LNCAP (cell line): ENCODE measurements at regions not wholly inside any gene's neighbourhood (a gene's known extent, or its start where the extent isn't known, plus 50 kb on each side); places are given as distances from the start of the nearest gene placed in this dataset.

ENCODE experiments used
- TF ChIP-seq, protein P1 (sequence below): fragments of 450-650 bp; IDR thresholded peaks from 2 replicates; pipeline ENCODE4 v1.5.1; 2017; ENCODE audit warnings: mild to moderate bottlenecking

DNA sequence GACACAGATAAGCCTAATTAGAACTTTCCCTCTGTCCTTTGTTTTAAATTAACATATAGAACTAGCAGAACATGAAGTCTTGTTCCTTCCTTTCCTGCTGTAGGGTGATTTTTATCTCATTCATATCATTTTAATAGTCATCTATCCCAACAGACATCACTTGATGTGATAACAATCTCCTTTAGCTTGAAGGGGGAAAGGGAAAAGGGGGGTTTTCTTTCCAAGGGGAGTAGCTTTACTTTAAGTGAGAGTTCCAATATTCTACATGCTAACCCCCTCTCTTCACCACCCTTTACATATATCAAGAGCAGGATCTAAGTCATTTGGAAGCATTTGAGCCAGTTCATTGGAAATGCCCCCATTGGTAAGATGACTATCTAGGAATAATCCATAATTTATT lies 241.9 kb downstream of the HHIPL2 start:
- TF ChIP-seq, protein P1, sequence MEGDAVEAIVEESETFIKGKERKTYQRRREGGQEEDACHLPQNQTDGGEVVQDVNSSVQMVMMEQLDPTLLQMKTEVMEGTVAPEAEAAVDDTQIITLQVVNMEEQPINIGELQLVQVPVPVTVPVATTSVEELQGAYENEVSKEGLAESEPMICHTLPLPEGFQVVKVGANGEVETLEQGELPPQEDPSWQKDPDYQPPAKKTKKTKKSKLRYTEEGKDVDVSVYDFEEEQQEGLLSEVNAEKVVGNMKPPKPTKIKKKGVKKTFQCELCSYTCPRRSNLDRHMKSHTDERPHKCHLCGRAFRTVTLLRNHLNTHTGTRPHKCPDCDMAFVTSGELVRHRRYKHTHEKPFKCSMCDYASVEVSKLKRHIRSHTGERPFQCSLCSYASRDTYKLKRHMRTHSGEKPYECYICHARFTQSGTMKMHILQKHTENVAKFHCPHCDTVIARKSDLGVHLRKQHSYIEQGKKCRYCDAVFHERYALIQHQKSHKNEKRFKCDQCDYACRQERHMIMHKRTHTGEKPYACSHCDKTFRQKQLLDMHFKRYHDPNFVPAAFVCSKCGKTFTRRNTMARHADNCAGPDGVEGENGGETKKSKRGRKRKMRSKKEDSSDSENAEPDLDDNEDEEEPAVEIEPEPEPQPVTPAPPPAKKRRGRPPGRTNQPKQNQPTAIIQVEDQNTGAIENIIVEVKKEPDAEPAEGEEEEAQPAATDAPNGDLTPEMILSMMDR = no peak

DNA sequence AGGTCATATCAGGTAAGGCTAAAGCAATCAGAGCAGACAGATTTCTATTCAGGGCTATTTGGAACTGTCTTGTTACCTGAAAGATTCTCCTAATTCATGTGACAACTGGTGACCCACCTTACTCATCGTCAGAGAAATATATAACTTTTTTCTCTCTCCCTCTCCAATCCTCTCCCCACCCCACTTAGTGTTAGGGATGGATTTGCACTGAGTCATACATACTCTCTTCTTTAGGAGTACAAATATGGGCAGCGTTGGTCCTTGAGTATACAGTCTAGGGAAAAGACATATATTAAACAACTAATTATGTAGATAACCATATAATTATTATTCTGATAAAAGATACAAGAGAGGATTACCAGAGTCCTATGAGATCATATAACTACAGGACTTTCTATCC lies 246.3 kb downstream of the HHIPL2 start:
- TF ChIP-seq, protein P1 = no peak

DNA sequence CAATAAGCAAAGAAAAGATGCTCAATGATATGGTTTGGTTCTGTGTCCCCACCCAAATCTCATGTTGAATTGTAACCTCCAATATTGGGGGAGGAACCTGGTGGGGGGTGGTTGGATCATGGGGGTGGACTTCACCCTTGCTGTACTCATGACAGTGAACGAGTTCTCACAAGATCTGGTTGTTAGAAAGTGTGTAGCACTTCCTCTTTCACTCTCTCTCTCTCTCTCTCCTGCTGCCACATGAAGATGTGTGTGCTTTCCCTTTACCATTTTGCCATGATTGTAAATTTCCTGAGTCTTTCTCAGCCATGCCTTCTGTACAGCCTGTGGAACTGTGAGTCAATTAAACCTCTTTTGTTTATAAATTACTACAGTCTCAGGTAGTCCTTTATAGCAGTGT lies 248.4 kb downstream of the HHIPL2 start:
- TF ChIP-seq, protein P1 = no peak

DNA sequence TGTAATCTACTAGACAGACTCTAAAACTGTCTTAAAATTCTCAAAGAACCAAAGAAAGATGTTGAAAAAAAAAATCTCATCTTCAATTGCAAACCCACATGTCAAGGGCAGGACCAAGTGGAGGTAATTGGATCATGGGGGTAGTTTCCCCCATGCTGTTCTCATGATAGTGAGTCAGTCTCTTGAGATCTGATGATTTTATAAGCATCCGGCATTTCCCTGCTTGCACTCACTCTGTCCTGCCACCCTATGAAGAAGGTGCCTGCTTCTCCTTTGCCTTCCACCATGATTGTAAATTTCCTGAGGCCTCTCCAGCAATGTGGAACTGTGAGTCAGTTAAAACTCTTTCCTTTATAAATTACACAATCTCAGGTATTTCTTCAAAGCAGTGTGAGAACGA lies 257.0 kb downstream of the HHIPL2 start:
- TF ChIP-seq, protein P1 = no peak

DNA sequence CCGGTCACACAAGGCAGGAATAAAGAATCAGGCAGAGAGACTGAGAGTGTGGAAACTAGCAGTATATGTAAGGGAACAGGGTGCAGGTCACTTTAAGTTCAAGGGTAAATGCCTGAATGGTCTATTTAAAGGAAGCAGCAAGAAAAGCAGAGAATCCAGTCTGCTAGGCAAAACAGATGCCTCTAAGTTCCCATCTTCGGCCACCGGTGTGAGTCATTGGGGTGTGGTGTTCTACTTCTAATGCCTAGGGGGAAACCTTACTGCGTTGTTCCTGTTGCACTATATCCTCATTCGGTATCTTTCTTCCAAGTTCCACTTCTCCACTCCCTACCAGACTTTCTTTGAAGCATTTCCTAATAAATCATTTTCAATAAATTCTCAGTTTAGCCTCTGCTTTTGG lies 259.9 kb downstream of the HHIPL2 start:
- TF ChIP-seq, protein P1 = no peak

DNA sequence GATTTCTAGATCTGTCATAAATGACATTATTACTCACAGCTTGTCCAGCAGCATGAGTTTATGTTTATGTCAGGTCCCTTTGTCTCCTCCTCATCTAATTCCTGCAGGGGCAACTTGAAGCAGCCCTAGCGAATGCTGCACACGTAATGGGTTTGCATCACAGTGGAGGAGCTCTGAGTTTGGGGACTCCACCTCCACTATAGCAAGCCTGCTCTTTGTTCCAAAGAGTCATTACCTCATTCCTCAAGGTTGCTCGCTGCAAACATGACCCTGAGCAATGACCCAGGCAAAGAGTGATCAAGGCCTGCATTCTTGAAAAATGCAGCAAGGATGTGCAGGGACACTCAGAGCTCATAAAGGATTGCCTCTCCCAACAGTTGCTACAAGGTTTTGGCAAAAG lies 261.9 kb downstream of the HHIPL2 start:
- TF ChIP-seq, protein P1 = no peak

DNA sequence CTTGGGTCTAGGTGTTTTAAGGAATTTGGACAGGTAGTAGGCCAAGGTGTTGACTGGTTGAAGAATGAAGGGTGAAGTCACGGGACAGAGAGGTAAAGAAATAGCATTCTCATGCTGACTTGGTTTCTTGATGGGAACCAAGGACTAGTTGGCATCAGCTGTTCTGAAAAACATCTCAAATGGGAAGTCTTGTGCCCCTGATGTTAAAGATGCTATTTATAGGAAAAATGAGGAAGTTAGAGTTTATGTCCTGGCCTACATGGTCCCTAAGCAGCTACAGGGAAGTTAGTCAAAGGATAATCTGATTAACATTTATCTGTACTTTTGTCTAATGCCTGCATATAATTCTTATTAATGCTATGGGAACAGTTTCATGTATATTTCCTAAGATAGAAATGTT lies 262.4 kb downstream of the HHIPL2 start:
- TF ChIP-seq, protein P1 = no peak

DNA sequence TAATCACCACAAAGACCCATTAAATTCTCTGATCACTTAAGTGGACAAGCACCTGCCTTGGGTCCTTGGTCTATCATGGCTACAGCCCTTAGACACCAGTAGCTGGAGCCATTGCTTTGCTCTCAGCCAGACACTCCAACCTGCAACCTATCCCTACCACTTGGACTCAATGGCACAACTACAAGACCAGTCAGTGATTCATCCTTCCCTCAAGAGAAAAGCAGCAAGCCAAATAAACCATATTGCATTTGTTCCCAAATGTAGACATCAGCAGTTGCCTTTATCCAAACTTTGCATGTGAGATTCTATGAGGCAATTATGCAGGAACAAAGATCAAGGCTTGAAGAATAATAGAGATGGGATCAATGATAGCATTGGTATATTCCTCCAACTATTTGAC lies 263.4 kb downstream of the HHIPL2 start:
- TF ChIP-seq, protein P1 = no peak
